ENCODE measurements at regions not wholly inside any gene's neighbourhood (a gene's known extent, or its start where the extent isn't known, plus 50 kb on each side); places are given as distances from the start of the nearest gene placed in this dataset.
"Not testable (repeated sequence)": the region's sequence is repeated elsewhere in the genome, so short reads cannot be mapped to it uniquely, and the experiment has no call there.

- no peak for TF ChIP-seq CTCF (IDR thresholded peaks at IDR 0.05; ENCODE audit: borderline replicate concordance, insufficient read depth, low read depth, low read length)
Measured at GRCh38 chr6:16031278-16031981, 97.5 kb upstream of the MYLIP start.

DNA sequence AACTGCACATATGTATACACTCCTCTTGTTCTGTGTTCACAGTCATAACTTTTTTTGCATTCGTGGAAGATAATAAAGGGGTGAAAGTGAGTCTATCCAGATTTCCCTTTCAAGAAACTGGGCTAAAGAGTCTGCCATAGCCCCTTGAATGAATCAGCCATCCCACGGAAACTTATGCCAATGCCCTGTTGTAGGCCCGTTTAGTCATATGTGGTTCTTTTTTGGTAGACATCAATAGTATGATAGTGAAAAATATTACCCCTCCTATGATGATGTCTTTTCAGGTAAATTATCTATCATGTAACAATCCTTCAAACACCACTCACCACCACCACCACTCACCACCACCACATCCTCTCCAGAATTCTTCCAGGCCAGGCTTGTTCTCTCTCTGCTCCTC lies 99.9 kb upstream of the MYLIP start:
- TF ChIP-seq CTCF (IDR thresholded peaks at IDR 0.05; ENCODE audit: borderline replicate concordance, insufficient read depth, low read depth, low read length) = no peak

More at GRCh38 chr6:16031278-16031981, 97.5 kb upstream of the MYLIP start:
- no peak overlapping the region for H3K4me3 ChIP-seq (ENCODE audit: low read depth, low read length)

GRCh38 chr6:16020259-16020658 lies 108.6 kb upstream of the MYLIP start:
- H3K4me3 ChIP-seq (ENCODE audit: low read depth, low read length) = no peak overlapping the region
- TF ChIP-seq CTCF (IDR thresholded peaks at IDR 0.05; ENCODE audit: borderline replicate concordance, insufficient read depth, low read depth, low read length) = no peak

More for the DNA sequence above, 99.9 kb upstream of the MYLIP start:
- H3K4me3 ChIP-seq (ENCODE audit: low read depth, low read length) = no peak overlapping the region

DNA sequence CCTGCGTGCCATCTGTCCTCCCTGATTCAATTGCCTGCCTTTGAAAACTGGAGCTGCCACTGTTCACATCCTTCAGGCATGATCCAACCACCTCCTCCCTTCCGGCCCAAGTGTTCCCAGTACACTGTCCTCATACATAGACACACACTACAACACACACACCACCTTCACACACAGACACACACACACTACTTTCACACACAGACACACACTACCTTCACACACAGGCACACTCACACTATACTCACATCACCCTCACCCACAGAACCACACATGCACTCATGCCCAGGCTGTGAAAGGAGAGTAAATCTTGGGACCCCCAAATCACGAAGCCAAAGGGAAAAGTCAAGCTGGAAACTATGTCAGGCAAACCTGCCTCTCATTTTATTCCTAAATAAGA lies 109.4 kb upstream of the MYLIP start:
- TF ChIP-seq CTCF (IDR thresholded peaks at IDR 0.05; ENCODE audit: borderline replicate concordance, insufficient read depth, low read depth, low read length) = no peak
- H3K4me3 ChIP-seq (ENCODE audit: low read depth, low read length) = no peak overlapping the region

GRCh38 chr6:16018626-16019025 lies 110.3 kb upstream of the MYLIP start:
- no peak for TF ChIP-seq CTCF (IDR thresholded peaks at IDR 0.05; ENCODE audit: borderline replicate concordance, insufficient read depth, low read depth, low read length)

DNA sequence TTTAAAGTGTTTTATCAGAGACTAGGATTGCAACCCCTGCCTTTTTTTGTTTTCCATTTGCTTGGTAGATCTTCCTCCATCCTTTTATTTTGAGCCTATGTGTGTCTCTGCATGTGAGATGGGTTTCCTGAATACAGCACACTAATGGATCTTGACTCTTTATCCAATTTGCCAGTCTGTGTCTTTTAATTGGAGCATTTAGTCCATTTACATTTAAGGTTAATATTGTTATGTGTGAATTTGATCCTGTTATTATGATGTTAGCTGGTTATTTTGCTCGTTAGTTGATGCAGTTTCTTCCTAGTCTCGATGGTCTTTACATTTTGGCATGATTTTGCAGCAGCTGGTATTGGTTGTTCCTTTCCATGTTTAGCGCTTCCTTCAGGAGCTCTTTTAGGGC lies 114.6 kb upstream of the MYLIP start:
- not testable (repeated sequence) for H3K4me3 ChIP-seq (ENCODE audit: low read depth, low read length)

More at GRCh38 chr6:16018626-16019025, 110.3 kb upstream of the MYLIP start:
- H3K4me3 ChIP-seq (ENCODE audit: low read depth, low read length) = no peak overlapping the region

- no peak for TF ChIP-seq CTCF (IDR thresholded peaks at IDR 0.05; ENCODE audit: borderline replicate concordance, insufficient read depth, low read depth, low read length)
- no peak overlapping the region for H3K4me3 ChIP-seq (ENCODE audit: low read depth, low read length)
Measured at GRCh38 chr6:16007146-16007545, 121.7 kb upstream of the MYLIP start.

Data from GM12875 (cell line).